GM19043 (cell line): ENCODE measurements at regions not wholly inside any gene's neighbourhood (a gene's known extent, or its start where the extent isn't known, plus 50 kb on each side); places are given as distances from the start of the nearest gene placed in this dataset.

ENCODE experiments used
- ATAC-seq: cut with Tn5 transposase; IDR thresholded peaks from one replicate; pipeline ENCODE4 v1.9.1; 2021; ENCODE audit warnings: low read depth; ENCODE audit not compliant: unreplicated experiment

- ATAC-seq: no peak
These were observed 75.4 kb upstream of the PPARA start for GRCh38 chr22:46074771-46075551.

DNA sequence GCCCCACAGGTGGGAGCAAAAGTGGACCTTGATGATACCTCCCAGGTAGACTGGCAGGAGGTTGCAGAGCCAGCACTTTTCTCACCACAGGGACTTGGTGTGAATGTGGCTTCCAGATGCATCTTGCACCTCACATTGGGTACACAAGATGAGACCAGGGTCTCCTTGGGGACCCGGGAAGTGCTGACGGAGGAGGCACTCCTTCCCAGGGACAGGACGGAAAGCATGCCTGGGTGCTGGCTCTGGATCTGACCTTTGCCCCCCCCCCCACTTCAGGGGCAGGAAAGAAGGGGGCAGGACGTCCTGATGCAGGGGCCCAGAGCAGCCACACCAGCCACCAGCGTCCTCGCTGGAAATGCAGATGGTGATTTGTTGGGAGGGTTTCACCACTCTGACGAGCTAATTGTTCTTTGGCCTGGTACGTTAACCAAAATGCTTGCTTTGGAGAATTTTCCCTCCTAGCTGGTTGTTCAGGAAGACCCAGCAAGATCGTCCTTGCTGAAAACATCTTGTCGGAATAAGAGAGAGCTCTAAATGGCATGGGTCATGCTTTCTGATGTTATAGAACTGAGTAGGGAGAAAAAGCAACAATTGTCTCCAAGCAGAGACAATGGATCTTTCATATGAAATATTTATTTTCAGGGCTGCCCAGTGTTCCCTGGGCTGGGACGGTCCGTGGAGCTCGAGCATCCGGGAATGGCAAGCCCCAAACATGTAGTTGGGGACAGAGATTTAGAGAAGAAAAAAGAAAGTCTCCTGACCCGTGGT, 74.4 kb upstream of the PPARA start:
- no peak for ATAC-seq

- ATAC-seq: no peak
These were observed 73.5 kb upstream of the PPARA start for GRCh38 chr22:46076651-46077339.

DNA sequence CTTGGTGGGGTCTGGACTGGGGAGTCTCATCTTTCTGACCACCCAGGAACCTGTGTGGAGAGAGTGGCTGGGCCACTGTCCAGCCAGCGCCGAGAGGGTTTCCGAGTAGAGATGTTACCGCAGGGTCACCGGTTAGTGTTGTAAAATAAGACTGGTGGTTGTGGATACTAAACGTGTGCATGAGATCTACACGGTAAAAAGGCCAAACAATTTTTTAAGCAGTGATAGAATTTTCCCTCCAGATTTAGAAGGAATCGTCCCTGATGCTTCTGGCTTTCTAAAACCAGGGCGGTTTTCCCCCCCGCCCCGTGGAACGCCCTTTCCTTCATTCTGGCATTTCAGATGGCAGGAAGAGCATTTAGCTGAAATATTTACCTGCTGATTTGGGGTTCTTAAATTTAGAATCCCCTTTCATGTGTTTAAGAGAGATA, 72.6 kb upstream of the PPARA start:
- ATAC-seq: no peak

DNA sequence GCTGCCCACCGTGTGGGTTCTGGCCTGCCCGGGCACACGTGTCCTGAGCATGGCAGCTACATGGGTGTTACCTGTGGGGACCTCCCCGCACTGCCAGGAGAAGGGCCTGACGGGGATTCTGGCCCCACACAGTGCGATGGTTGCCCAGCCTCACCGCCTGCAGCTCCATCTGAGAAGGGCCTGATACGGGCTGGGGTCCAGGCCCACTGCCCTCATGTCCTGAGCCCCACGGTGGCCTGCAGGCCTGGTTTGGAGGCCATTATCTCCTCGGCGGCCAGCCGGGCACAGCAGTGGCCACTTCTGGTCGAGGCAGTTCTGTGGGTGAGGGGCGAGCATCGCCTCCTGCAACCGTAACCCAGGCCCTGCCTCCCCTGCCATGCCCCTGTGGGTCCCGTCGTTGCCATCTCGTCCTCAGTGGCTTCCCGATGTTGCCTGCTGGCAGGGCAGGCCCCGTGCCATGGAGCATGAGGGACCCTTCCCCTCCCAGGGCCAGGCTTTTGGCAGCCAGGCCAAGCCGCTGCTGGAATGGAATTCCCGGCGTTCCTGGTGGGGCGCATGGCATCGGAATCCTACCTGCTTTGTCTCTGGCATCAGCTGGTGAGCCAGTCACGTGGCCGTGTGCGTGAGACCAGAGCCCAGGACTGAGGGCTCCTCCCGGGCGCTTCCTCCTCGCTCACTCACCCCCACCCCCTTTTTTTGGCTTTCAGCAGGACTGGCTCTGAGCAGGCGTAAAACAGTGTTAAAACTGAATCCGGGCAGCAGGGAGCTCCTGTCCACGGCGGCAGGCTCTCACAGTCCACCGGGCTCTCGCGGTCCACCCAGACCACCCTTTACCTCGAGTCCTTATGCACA, 71.9 kb upstream of the PPARA start:
- ATAC-seq: no peak

- no peak for ATAC-seq
These were observed 71.0 kb upstream of the PPARA start for GRCh38 chr22:46079093-46079860.

DNA sequence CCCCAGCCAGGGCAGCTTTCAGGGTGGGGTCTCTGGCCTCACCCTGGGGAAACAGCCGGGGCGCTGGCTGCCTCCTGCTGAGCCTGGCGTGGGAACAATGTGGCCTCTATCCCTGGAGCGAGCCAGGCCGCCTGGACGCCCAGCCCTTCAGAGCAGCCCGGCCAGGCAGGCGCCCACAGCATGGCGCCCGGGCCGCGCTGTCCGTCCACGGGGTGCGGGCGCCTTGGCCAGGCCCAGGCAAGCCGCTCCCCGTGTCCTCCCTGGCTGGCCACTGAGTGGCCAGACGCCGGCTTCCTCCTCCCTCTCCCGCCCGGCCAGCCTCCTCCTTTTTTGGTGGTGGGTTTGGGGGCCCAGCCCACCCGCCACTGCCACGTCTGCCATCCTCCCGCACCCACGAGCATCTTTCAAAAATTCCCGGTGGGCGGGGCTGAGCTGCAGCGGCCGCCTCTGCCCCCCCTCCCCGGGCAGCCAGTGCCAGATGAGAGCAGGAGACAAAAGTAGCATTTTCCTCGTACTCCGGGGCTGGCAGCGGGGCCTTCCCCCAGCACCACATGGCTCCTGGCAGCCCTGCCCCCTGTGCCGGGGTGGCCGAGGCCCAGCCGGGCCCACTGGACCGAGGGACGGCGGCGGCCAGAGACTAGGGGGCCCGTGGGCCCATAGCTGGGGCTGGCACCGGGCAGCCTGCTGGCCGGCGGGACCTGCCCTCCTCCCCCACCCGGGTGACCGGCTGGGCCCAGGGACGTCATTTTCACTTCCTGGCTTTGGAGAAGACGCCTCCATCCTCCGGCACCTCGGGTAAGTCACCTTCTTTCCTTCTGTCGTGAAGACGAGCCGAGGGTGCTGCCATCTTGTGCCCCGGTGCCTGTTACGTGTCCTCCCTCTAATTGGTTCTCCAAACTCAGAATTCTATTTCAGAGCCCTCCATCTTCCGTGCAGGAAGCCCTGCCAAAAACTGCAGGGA, 70.2 kb upstream of the PPARA start:
- no peak for ATAC-seq

DNA sequence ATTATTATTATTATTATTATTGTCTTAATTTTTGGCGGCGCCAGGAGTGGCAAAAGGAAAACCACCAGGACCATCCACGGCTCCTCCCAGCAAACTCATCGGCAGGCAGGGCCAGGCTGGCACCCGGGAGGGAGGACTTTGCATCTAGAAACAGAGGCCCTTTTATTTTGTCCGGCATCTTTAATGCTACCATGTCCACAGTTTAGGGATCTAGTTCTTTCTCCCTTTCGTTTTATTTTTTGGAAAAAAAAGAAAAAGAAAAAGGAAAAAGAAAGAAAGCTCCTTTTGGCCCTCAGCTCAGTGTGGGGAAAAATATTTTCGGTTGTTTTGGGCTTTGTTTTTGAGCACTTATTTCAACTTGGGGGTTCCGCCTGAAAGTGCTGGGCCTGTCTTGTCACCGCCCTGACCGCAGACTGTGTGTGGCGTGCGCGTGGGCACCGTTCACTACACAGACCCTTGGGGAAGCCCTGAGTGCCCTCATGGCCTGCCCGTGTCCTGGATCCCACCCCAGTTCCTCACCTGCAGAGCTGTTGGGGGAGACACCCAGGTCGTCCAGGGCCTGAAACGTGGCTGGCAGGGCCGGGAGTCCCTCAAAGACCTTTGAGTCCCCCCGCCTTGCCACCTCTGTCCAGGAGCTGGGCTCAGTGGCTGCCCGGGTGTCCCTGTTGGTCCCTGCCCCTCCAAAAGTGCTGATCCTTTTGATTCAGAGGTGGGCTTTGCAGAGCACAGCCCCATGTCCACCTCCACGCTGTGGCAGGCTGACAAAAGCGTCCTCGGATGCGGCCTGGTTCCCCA, 69.1 kb upstream of the PPARA start:
- no peak for ATAC-seq

- ATAC-seq: no peak
These were observed 68.5 kb upstream of the PPARA start for GRCh38 chr22:46081831-46082210.

- ATAC-seq: no peak
These were observed 67.7 kb upstream of the PPARA start for GRCh38 chr22:46082633-46083032.

DNA sequence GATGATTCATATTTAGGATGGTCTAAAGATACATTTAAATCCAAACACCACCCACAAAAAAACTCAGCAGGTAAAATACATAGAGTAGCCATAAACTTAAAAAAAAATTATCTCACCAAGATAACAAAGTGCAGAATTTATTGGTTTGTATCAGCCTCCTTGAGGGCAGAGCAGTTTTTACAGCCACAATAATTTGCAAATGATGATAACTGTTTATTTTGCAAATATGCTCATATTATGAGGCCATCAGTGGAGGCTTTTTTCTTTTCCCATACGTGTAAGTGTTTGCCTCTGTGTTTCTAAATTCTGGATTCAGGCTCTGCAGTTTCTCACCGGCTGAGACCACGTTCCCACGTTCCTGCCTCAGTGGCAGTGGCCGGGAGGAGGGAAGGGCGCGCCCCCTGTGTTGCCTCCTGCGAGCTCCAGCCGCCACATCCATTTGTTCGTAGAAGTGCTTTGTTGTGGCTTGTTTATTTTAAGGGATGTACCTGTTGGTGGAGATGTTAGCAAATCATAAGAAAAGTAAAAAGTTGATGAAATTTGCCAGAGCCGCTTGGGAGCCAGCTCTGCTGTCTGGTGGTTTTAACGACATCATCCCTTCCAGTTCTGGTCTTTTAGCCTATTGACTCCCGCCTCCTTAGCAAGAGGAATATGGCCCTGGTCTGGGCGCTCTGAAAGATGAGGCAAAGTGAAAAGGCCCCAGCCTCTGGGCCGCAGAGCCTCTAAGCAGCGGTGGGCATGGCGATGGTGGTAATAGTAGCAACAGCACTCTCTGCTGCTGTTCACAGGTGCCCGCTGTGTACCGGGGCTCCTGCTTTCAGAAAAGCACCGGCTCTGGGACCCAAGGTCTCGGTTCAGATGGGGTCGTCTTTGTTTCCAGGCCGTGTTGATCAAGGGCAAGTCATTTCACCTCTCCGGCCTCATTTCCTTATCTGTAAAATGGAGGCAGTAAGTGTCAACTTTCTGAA, 66.7 kb upstream of the PPARA start:
- no peak for ATAC-seq

GRCh38 chr22:46084376-46084775, 66.0 kb upstream of the PPARA start:
- ATAC-seq: no peak

GRCh38 chr22:46084943-46085827, 65.1 kb upstream of the PPARA start:
- no peak for ATAC-seq

DNA sequence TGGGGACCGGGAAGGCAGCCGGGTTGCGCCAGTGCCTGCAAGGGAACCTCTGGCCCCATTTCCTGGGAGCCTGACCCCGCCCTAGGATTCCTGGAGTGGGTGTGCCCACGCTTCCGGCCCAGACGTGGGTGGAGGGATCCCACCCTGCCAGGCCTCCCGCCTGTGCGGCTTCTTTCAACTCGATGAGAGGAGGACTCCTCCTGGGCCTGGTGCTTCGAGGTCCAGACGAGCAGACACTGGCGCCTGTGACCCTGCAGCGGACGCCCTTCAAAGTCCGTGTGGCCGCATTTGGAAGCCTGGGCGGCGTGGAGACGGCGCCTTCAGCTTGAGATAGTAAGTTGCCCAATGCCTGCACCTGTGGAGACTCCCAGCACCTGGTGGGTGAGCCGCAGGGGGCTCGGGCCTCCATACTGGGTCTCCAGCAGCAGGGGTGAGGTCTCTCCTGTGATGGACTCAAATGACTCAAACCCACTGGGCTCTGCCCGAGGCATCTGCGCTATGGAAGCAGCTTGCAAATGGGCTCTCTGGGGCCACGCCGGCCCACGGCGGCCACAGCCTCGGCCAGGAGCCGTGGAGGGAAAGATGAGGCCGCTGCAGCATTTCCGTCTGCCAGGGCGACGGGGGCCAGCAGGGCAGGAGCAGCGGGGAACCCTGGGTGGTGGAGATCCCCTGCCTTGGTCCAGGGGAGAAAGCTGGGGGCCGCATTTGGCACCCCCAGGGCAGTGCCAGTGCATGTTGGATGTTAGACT, 64.3 kb upstream of the PPARA start:
- no peak for ATAC-seq
